Neuron (in vitro differentiated cells): ENCODE measurements at regions not wholly inside any gene's neighbourhood (a gene's known extent, or its start where the extent isn't known, plus 50 kb on each side); places are given as distances from the start of the nearest gene placed in this dataset.

Experiments
- H2AFZ ChIP-seq: one replicate; pipeline ENCODE4 v1.6.1; 2013; ENCODE audit warnings: low read depth, mild to moderate bottlenecking, inconsistent platforms, low read length, moderate library complexity
- H3K27me3 ChIP-seq: one replicate; pipeline ENCODE4 v1.6.1; 2013; ENCODE audit warnings: low read length; ENCODE audit not compliant: insufficient read depth
- H3K36me3 ChIP-seq: one replicate; pipeline ENCODE4 v1.6.1; 2013; ENCODE audit warnings: low read length; ENCODE audit not compliant: insufficient read depth
- H3K4me1 ChIP-seq: one replicate; pipeline ENCODE4 v1.6.1; 2013; ENCODE audit warnings: low read length; ENCODE audit not compliant: insufficient read depth
- H3K4me3 ChIP-seq: 2 replicates; pipeline ENCODE4 v1.5.1; 2013; ENCODE audit warnings: mild to moderate bottlenecking, low read length, moderate library complexity
- H3K9me3 ChIP-seq: one replicate; pipeline ENCODE4 v1.6.1; 2013; ENCODE audit warnings: low read length

DNA sequence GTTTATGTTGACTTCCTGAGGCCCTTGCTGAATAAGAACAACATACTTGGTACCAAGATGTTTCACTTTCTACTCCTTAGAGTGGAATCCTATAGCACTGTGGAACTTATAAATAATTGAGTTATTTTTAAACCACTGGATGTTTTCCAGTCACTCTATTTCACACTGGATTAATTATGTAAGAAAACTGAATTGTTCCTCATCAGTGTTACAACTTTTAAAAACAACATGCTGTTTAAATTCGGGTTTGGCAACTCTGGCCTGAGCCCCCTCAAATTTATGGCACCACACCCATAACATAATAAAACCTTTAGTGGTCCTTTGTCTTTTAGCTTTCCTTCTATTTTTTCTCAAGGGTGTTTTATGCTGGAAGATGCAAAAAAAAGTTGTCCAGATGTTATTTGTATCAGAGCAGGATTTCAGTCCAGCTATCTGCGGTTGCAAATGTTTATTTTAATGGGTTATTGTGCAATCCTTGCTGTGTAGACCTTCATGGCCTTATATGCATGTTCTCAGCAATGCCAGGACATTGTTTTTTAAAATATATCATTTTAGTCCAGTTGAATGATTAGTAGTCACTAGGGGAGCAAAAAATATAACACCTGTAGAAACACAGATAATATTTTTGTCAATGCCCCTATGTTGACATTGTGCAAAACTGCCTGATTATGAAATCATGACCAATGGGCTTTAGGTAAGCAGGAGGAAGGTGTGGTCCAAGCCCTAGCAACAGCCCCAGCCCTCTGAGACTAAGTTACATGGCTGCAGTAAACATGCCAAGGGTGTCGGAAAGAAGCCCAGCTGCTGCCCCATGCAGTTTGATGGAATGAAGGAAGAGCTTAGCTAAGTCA lies 638.0 kb upstream of the ZEB2 start:
- Histone ChIP-seq H3K36me3 (no peaks in the 10 kb centered on the region), H3K9me3 (no peaks in the 10 kb centered on the region), H3K27me3 (no peaks in the 10 kb centered on the region), H2AFZ (no peak overlapping the region), H3K4me1 (no peaks in the 10 kb centered on the region), H3K4me3 (no peak overlapping the region)

DNA sequence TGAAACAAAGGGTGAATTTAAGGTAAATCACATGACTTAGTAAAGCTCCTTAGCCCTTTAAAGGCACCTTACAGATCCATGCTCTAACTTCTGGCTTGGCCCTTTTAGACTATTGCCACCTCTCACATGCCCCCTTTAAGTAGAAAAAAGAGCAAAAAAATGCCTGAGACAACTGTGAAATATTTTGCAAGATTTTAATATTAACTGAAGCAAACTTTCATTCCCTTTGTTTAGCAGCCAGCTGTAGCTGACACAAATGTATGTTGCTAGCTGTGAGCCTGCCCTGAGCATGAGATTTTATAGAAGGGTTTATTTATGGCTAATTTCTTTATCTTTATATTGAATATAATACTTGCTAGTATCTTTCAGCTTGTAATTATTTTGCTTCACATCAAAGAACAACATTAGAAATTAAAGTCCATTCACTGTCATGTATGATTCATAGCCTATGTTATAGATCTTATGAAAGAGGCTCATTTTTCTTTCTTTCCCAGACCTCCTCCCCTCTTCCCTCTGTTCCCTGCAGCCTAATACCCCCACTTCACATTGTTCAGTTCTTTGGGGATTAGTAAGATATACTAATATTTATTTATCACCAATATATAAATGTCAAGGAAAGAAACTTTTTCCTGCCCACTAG lies 637.2 kb upstream of the ZEB2 start:
- no peak overlapping the region for H2AFZ ChIP-seq
- H3K4me3 ChIP-seq = no peak overlapping the region
- no peaks in the 10 kb centered on the region for H3K4me1 ChIP-seq
- no peaks in the 10 kb centered on the region for H3K9me3 ChIP-seq
- H3K36me3 ChIP-seq = no peaks in the 10 kb centered on the region
- H3K27me3 ChIP-seq = no peaks in the 10 kb centered on the region

DNA sequence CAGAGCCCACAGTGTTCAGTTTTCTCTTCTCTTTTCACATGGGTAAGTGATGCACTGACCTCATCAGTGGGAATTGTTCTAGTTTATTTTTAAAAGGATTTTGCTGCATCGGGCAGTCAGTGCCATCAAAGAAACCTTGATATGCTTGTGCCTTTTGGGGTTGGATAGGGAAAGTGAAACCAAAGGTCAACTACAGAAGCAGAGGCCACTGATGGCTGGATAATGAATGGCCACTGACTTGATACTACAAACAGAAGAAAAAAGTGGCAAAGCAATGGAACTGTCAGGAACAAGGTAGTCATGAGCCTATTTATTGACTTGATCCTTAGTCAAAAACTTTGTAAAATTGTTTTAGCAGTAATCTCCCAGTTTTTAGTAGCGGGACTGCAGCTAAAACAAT lies 636.3 kb upstream of the ZEB2 start:
- no peak overlapping the region for H3K4me3 ChIP-seq
- no peak overlapping the region for H2AFZ ChIP-seq
- no peaks in the 10 kb centered on the region for H3K27me3 ChIP-seq
- no peaks in the 10 kb centered on the region for H3K4me1 ChIP-seq
- no peaks in the 10 kb centered on the region for H3K36me3 ChIP-seq
- H3K9me3 ChIP-seq = no peaks in the 10 kb centered on the region

DNA sequence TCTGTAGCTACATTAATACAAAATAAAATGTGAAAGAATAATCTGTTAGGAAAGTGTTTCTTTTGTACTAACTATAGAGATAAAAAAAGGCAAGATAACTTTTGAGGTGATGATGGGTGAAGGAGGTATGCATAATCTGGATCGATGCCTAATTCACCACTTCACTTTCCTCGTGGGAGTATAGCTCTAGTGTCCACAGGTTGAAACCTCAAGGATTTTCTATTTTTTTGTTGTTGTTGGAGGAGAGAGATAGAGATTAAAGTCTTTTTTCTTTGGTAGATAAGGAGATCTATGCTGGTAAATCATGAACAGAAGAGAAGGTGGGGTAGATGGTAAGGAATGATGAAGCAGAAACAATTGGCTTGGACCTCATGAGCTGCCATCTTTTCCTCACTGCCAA lies 635.3 kb upstream of the ZEB2 start:
- H2AFZ ChIP-seq = no peak overlapping the region
- H3K4me3 ChIP-seq = no peak overlapping the region
- H3K9me3 ChIP-seq = no peaks in the 10 kb centered on the region
- no peaks in the 10 kb centered on the region for H3K27me3 ChIP-seq
- H3K36me3 ChIP-seq = no peaks in the 10 kb centered on the region
- H3K4me1 ChIP-seq = no peaks in the 10 kb centered on the region

DNA sequence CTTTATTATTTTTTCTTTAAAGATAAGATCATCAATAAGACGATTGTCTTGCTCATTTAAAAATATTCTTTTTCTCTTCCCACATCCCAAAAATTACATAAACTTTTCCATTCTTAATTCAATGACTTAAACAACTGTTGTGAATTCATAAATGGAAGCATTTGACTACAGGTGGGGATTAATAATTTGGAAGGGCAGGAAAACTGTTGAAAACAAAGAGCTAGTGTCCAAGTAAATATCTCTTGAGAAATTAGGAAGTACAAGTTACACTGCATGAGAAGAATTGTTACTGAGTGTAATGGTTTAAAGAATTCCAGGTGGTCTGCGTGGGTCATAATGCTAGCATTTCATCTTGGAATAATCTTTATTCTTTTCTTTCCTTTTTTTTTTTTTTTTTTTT lies 634.8 kb upstream of the ZEB2 start:
- H2AFZ ChIP-seq = no peak overlapping the region
- no peaks in the 10 kb centered on the region for H3K9me3 ChIP-seq
- H3K36me3 ChIP-seq = no peaks in the 10 kb centered on the region
- no peaks in the 10 kb centered on the region for H3K4me1 ChIP-seq
- H3K4me3 ChIP-seq = no peak overlapping the region
- H3K27me3 ChIP-seq = no peaks in the 10 kb centered on the region

DNA sequence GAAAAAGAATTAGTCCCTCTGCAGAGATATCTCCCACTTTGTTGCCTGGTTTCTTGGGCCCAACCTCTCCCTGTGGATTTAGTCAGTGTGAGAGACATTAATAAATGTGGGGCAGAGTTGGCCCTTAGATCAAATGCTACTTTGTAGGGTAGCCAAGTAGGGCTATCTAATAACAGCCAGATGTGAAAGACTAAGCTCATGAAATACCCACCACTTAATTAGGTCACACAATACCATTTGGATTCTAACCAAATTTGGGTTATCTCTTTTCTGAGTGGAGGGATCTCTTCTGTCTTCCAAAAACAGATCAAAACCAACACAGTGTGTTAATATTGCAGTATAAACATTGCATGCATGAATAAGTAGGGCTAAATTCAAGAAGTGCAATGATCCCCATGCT lies 626.8 kb upstream of the ZEB2 start:
- H3K27me3 ChIP-seq = no peaks in the 10 kb centered on the region
- H3K9me3 ChIP-seq = no peaks in the 10 kb centered on the region
- H2AFZ ChIP-seq = no peak overlapping the region
- no peaks in the 10 kb centered on the region for H3K4me1 ChIP-seq
- no peaks in the 10 kb centered on the region for H3K36me3 ChIP-seq
- H3K4me3 ChIP-seq = no peak overlapping the region

DNA sequence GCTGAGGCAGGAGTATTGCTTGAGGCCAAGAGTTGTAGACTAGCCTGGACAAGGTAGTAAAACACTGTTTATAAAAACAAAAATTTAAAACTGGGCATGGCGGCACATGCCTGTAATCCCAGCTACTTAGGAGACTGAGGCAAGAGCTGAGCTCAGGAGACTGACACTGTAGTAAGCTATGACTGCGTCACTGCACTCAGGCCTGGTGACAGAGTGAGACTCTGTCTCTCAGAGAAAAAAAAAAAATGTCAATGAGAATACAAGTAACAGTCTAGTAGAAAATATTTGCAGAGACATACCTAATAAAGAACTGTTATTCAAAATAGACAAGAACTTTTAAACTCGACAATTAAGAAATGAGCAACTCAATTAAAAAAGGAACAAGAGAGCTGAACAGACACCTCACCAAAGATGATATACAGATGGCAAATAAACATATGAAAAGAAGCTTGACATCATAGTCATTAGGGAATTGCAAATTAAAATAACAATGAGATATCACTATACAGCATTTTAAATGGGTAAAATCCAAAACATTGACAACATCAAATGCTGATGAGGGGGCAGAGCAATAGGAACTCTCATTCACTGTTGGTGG lies 624.3 kb upstream of the ZEB2 start:
- Histone ChIP-seq H3K4me1 (no peaks in the 10 kb centered on the region), H3K27me3 (no peaks in the 10 kb centered on the region), H3K4me3 (no peak overlapping the region), H3K36me3 (no peaks in the 10 kb centered on the region), H2AFZ (no peak overlapping the region), H3K9me3 (no peaks in the 10 kb centered on the region)

DNA sequence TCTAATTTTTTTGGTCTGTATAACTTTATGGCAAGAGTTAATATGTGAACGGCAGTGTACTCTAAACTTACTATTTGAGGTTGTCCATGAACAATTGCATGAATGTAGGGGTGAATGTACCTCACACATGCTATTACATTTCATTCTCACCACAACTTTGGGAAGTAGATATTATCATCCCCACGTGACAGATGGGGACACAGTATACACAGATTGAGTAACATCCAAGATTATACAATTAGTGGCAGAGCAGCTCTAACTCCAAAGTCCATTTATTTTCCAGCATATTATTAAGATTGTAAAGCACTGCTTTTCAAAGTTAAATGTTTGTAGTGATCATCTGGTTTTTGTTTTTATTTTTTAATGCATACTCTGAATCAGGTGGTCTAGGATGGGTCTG lies 622.1 kb upstream of the ZEB2 start:
- no peaks in the 10 kb centered on the region for H3K36me3 ChIP-seq
- H3K27me3 ChIP-seq = no peaks in the 10 kb centered on the region
- no peak overlapping the region for H2AFZ ChIP-seq
- no peak overlapping the region for H3K4me3 ChIP-seq
- H3K4me1 ChIP-seq = no peaks in the 10 kb centered on the region
- H3K9me3 ChIP-seq = no peaks in the 10 kb centered on the region

DNA sequence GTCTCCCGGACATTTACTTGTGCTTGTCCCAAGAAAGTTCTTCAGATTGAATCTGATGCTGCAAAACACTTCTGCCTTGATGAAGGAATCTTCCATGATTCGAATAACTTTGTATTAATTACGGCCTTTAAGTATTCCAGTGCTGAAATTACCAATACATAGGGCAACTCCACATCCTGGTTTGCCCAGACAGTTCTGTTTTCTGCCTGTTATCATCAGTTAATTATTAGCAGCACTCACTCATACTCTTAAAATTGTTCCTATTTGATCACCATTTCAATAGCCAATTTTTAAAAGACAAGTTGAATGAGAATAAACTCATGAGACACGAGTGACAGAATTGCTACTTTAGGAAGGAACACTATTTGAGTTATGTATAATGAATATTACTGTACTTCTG lies 620.7 kb upstream of the ZEB2 start:
- Histone ChIP-seq H3K27me3 (no peaks in the 10 kb centered on the region), H3K36me3 (no peaks in the 10 kb centered on the region), H2AFZ (no peak overlapping the region), H3K4me3 (no peak overlapping the region), H3K4me1 (no peaks in the 10 kb centered on the region), H3K9me3 (no peaks in the 10 kb centered on the region)

DNA sequence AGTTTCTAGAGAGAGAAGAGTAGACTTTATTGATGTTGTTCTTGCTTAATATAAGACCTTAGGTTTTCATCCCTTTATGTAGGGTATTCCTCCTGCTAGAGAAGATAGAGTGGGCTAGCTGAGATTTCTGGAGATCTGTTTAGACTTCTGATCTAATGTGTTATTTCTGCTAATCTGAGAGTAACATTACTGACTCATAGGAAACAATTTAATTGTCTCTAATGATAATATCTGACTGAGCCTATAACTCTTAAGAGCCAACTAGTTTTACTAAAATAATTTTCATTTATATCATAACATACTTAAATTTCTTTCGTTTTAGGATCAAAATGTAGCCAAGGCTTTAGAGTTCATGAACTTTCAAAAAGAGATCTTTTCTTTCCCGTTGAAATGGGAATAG lies 618.7 kb upstream of the ZEB2 start:
- H2AFZ ChIP-seq = no peak overlapping the region
- peaks cover 10% of the 10 kb centered on the region for H3K4me1 ChIP-seq
- no peaks in the 10 kb centered on the region for H3K36me3 ChIP-seq
- no peak overlapping the region for H3K4me3 ChIP-seq
- no peaks in the 10 kb centered on the region for H3K9me3 ChIP-seq
- no peaks in the 10 kb centered on the region for H3K27me3 ChIP-seq

DNA sequence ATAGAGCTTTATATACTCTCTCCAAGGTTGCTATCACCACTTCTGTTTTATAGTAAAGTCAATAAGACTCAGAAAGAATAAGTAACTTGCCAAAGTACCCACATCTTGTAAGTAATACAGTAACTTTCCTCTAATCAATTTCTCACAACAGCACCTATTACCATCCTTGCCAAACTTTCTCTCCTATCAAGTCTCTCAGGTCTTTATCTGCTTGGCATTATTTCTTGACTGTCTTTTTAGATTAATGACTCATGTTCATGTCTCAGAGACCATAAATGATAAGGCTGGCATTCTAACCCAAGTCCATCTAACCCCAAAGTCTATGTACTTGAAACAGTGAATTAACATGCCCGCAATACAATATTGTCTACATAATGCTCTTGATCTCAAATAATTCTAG lies 618.0 kb upstream of the ZEB2 start:
- Histone ChIP-seq H3K4me3 (no peak overlapping the region), H2AFZ (no peak overlapping the region), H3K27me3 (no peaks in the 10 kb centered on the region), H3K9me3 (no peaks in the 10 kb centered on the region), H3K4me1 (peaks cover 10% of the 10 kb centered on the region), H3K36me3 (no peaks in the 10 kb centered on the region)

DNA sequence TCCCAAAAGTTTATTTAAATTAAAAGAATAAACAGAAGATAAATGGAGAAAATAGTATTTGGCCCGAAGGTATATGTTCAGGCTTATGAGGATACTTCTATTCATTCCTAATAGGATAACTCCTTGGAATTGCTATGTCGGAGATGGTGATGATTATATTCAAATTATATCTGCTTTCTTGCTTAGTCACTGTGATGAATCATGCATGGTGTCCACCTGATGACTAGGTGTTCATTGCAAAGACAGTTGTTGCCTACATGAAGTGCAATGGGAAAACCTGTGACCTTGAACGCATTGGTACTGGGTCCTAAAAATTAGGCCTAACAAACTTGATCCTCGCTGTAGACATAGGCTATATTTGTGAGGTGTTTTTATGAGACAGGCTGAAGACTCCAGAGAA lies 617.3 kb upstream of the ZEB2 start:
- Histone ChIP-seq H3K4me3 (no peak overlapping the region), H3K27me3 (no peaks in the 10 kb centered on the region), H3K4me1 (peaks cover 10% of the 10 kb centered on the region), H3K36me3 (no peaks in the 10 kb centered on the region), H3K9me3 (no peaks in the 10 kb centered on the region), H2AFZ (no peak overlapping the region)

DNA sequence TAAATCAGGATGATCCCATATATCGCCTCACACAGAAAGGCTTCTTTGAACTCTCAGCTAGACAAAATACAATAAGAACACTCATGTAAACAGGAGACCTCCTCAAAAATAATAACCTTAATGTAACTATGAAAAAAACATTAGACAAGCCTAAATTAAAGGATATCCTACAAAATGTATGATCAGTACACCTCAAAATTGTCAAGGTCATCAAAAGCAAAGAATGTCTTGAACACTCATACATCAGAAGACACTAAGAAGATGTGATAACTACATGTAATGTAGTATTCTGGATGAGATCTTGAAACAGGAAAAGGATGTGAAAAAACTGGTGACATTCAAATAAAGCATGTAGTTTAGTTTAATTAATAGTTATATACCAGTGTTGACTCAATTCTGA lies 616.8 kb upstream of the ZEB2 start:
- H3K36me3 ChIP-seq = no peaks in the 10 kb centered on the region
- H3K9me3 ChIP-seq = no peaks in the 10 kb centered on the region
- no peak overlapping the region for H3K4me3 ChIP-seq
- H2AFZ ChIP-seq = no peak overlapping the region
- H3K27me3 ChIP-seq = no peaks in the 10 kb centered on the region
- peaks cover 10% of the 10 kb centered on the region for H3K4me1 ChIP-seq
